DOHH2 (cell line): ENCODE measurements at regions not wholly inside any gene's neighbourhood (a gene's known extent, or its start where the extent isn't known, plus 50 kb on each side); places are given as distances from the start of the nearest gene placed in this dataset.

Experiments used
- EZH2phosphoT487 ChIP-seq: fragments of 200-600 bp; sonication (generic); IDR thresholded peaks from 2 replicates; pipeline ENCODE4 v1.6.1; 2017; ENCODE audit warnings: borderline replicate concordance, mild to moderate bottlenecking, antibody characterized with exemption, low read length, moderate library complexity, mixed read lengths
- TF ChIP-seq, protein P1 (sequence below): fragments of 200-600 bp; sonication (generic); IDR thresholded peaks from one replicate; pipeline ENCODE4 v1.5.1; 2014; ENCODE audit warnings: antibody characterized with exemption, mild to moderate bottlenecking, low read depth, low read length; ENCODE audit not compliant: poor library complexity, severe bottlenecking

DNA sequence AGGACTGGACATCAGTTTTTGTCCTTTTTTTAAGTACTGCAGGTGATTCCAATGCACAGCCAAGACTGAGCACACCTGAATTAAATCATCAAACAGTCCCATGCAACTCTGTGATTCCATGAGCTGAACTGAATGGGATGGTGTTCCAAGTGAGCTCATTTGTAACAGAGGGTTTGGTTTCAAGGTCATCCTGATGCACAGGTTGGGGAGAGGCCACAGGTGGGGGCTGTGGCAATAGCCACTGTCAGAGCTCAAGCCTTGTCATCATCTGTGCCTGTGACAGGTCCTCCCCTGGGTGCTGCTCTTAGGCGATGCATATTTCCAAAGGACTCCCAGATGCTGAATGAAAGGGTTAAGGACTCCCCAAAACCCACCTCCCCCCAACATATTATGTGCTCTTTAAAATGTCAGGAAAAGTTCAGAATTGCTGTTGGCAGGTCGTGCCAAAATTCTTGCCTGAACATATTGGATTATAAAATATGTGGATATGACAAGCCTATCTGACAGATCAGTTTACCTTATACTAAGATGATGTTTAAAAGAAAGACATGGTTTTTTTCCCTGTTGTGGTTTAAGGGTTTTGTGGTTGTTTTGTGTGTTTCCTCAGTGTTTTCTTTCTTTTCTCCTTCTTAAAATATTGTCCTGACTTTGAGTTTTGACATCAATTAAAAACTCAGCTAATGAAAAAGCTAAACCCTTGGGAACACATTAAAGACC, 263.5 kb upstream of the SIX2 start:
- TF ChIP-seq, protein P1, sequence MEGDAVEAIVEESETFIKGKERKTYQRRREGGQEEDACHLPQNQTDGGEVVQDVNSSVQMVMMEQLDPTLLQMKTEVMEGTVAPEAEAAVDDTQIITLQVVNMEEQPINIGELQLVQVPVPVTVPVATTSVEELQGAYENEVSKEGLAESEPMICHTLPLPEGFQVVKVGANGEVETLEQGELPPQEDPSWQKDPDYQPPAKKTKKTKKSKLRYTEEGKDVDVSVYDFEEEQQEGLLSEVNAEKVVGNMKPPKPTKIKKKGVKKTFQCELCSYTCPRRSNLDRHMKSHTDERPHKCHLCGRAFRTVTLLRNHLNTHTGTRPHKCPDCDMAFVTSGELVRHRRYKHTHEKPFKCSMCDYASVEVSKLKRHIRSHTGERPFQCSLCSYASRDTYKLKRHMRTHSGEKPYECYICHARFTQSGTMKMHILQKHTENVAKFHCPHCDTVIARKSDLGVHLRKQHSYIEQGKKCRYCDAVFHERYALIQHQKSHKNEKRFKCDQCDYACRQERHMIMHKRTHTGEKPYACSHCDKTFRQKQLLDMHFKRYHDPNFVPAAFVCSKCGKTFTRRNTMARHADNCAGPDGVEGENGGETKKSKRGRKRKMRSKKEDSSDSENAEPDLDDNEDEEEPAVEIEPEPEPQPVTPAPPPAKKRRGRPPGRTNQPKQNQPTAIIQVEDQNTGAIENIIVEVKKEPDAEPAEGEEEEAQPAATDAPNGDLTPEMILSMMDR, result no peak
- TF ChIP-seq EZH2phosphoT487, result no peak
